PC-9 (cell line): ENCODE measurements at regions not wholly inside any gene's neighbourhood (a gene's known extent, or its start where the extent isn't known, plus 50 kb on each side); places are given as distances from the start of the nearest gene placed in this dataset.

Source experiments
- EZH2 ChIP-seq: fragments of 200-600 bp; sonication (generic); IDR thresholded peaks from 2 replicates; pipeline ENCODE4 v1.8.0; 2017; ENCODE audit warnings: antibody characterized with exemption, low read depth
- TF ChIP-seq, protein P1 (sequence below): fragments of 200-600 bp; sonication (generic); conservative IDR thresholded peaks from 2 replicates; pipeline ENCODE4 v1.6.1; 2017; ENCODE audit warnings: mixed run types, antibody characterized with exemption, mild to moderate bottlenecking, moderate library complexity

DNA sequence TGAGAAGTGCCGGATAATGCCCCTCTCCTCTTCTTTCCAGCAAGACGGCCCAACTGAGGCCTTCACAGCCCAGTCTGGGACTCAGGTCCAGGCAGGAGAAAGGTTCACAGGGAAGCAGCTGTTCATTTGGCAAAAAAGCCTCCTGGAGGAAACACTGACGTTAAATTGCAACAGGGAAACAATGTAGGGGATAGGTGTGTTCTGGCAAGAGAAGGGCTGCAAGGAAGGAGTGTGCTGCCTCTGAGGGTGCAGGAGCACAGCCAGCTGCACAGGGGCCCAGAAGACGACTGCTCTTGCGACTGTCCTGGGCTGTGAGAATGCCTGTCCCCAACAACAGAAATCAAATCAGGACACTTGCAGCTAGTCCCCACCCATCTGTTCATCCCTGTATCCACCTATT lies 70.6 kb upstream of the PMEPA1 start:
- TF ChIP-seq, protein P1, sequence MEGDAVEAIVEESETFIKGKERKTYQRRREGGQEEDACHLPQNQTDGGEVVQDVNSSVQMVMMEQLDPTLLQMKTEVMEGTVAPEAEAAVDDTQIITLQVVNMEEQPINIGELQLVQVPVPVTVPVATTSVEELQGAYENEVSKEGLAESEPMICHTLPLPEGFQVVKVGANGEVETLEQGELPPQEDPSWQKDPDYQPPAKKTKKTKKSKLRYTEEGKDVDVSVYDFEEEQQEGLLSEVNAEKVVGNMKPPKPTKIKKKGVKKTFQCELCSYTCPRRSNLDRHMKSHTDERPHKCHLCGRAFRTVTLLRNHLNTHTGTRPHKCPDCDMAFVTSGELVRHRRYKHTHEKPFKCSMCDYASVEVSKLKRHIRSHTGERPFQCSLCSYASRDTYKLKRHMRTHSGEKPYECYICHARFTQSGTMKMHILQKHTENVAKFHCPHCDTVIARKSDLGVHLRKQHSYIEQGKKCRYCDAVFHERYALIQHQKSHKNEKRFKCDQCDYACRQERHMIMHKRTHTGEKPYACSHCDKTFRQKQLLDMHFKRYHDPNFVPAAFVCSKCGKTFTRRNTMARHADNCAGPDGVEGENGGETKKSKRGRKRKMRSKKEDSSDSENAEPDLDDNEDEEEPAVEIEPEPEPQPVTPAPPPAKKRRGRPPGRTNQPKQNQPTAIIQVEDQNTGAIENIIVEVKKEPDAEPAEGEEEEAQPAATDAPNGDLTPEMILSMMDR: no peak
- no peak for TF ChIP-seq EZH2
